PC-9 (cell line): ENCODE measurements at regions not wholly inside any gene's neighbourhood (a gene's known extent, or its start where the extent isn't known, plus 50 kb on each side); places are given as distances from the start of the nearest gene placed in this dataset.

Experiments used
- BruUV-seq: library from RNA; stranded (reverse); fragments of 400-500 nt; replicated peaks from 2 replicates; lab custom pipeline; 2021; lab: Mats Ljungman, UMichigan
- CTCF ChIA-PET: fragments of 300-600 bp; sonication (Branson Sonifier 250); formaldehyde crosslinking; loops from one replicate; lab custom pipeline; 2022; ENCODE audit warnings: antibody characterized with exemption; lab: Charles Lee
- POLR2A ChIA-PET: fragments of 300-600 bp; sonication (Branson Sonifier 250); formaldehyde crosslinking; loops from one replicate; lab custom pipeline; 2022; ENCODE audit warnings: antibody characterized with exemption; ENCODE audit not compliant: unreplicated experiment; lab: Charles Lee
- DNase-seq, 2 experiments: peaks; one replicate each; pipeline versions ENCODE4 v3.0.0 to v3.0.0-alpha.2; 2015 to 2022; ENCODE audit warnings: mixed read lengths in 1 of 2
- H2AFZ ChIP-seq: fragments of 200-600 bp; sonication (generic); 2 replicates; pipeline ENCODE4 v1.8.1; 2017; ENCODE audit warnings: antibody characterized with exemption
- H3F3A ChIP-seq: fragments of 200-600 bp; sonication (generic); 2 replicates; pipeline ENCODE4 v1.8.1; 2017; ENCODE audit warnings: antibody characterized with exemption, mild to moderate bottlenecking, low read depth; ENCODE audit not compliant: insufficient read depth
- H3K27ac ChIP-seq: fragments of 200-600 bp; sonication (generic); 2 replicates; pipeline ENCODE4 v1.6.1; 2016; ENCODE audit warnings: mixed run types
- H3K27me3 ChIP-seq: fragments of 200-600 bp; sonication (generic); 2 replicates; pipeline ENCODE4 v1.6.1; 2016; ENCODE audit warnings: low read depth, mixed run types; ENCODE audit not compliant: insufficient read depth
- H3K36me3 ChIP-seq: fragments of 200-600 bp; sonication (generic); 2 replicates; pipeline ENCODE4 v1.6.1; 2016; ENCODE audit warnings: low read depth, mixed run types
- H3K4me1 ChIP-seq: fragments of 200-600 bp; sonication (generic); replicated peaks from 2 replicates; pipeline ENCODE4 v1.6.1; 2016; ENCODE audit warnings: mixed run types; ENCODE audit not compliant: insufficient read depth
- H3K4me2 ChIP-seq: fragments of 200-600 bp; sonication (generic); 2 replicates; pipeline ENCODE4 v1.6.1; 2017; ENCODE audit warnings: mixed run types
- H3K4me3 ChIP-seq: fragments of 200-600 bp; sonication (generic); 2 replicates; pipeline ENCODE4 v1.6.1; 2016; ENCODE audit warnings: mixed run types
- H3K79me2 ChIP-seq: fragments of 200-600 bp; sonication (generic); 2 replicates; pipeline ENCODE4 v1.6.1; 2017; ENCODE audit warnings: low read depth, mixed run types
- H3K9me2 ChIP-seq: fragments of 200-600 bp; sonication (generic); 2 replicates; pipeline ENCODE4 v1.8.1; 2017; ENCODE audit warnings: mild to moderate bottlenecking; ENCODE audit not compliant: insufficient read depth
- H3K9me3 ChIP-seq: fragments of 200-600 bp; sonication (generic); 2 replicates; pipeline ENCODE4 v1.8.1; 2016; ENCODE audit warnings: low read depth; ENCODE audit not compliant: insufficient read depth
- H4K20me1 ChIP-seq: fragments of 200-600 bp; sonication (generic); 2 replicates; pipeline ENCODE4 v1.8.1; 2017; ENCODE audit not compliant: insufficient read depth
- CTCF ChIP-seq: fragments of 200-600 bp; sonication (generic); conservative IDR thresholded peaks from 2 replicates; pipeline ENCODE4 v1.6.1; 2017; ENCODE audit warnings: mixed run types, antibody characterized with exemption, mild to moderate bottlenecking, moderate library complexity
- EZH2 ChIP-seq: fragments of 200-600 bp; sonication (generic); IDR thresholded peaks from 2 replicates; pipeline ENCODE4 v1.8.0; 2017; ENCODE audit warnings: antibody characterized with exemption, low read depth
- intact Hi-C: fragments of 100-400 bp; cut with micrococcal nuclease; formaldehyde crosslinking; loops from one replicate; pipeline ENCODE4 v1.10.0; 2022; ENCODE audit not compliant: unreplicated experiment

- H3K9me2 ChIP-seq, result no peaks in the 10 kb centered on the region
- H3K9me3 ChIP-seq, result no peaks in the 10 kb centered on the region
- intact Hi-C loops, result no loop called here
- no peak overlapping the region for H2AFZ ChIP-seq
- ChIA-PET POLR2A (no interaction called here), CTCF (no interaction called here)
- no peaks in the 10 kb centered on the region for H3K4me1 ChIP-seq
- no peaks in the 10 kb centered on the region for H4K20me1 ChIP-seq
- H3K4me3 ChIP-seq, result no peak overlapping the region
- H3F3A ChIP-seq, result no peaks in the 10 kb centered on the region
- no peaks in the 10 kb centered on the region for H3K27me3 ChIP-seq
- TF ChIP-seq EZH2, result no peak
- no peak for TF ChIP-seq CTCF
- no peak for DNase-seq
- no peaks in the 10 kb centered on the region for H3K36me3 ChIP-seq
- H3K27ac ChIP-seq, result no peak overlapping the region
- BruUV-seq, result no TSS peak
- H3K79me2 ChIP-seq, result no peaks in the 10 kb centered on the region
- H3K4me2 ChIP-seq, result no peak overlapping the region
Observed at GRCh38 chr11:42901084-42901483, 410.7 kb upstream of the API5 start.

- TF ChIP-seq CTCF (no peak), EZH2 (no peak)
- no peaks in the 10 kb centered on the region for H3K79me2 ChIP-seq
- intact Hi-C loops, result no loop called here
- no peaks in the 10 kb centered on the region for H3K9me3 ChIP-seq
- H2AFZ ChIP-seq, result peak overlapping the region; percentile 75
- no peaks in the 10 kb centered on the region for H3F3A ChIP-seq
- no peaks in the 10 kb centered on the region for H3K9me2 ChIP-seq
- no peak overlapping the region for H3K27ac ChIP-seq
- H3K36me3 ChIP-seq, result no peaks in the 10 kb centered on the region
- BruUV-seq, result no TSS peak
- no peaks in the 10 kb centered on the region for H3K4me1 ChIP-seq
- CTCF ChIA-PET, result no interaction called here
- H4K20me1 ChIP-seq, result no peaks in the 10 kb centered on the region
- peak overlapping the region; percentile 87 for H3K4me2 ChIP-seq
- peak overlapping the region; percentile 50 for H3K4me3 ChIP-seq
- POLR2A ChIA-PET, result no interaction called here
- H3K27me3 ChIP-seq, result no peaks in the 10 kb centered on the region
- no peak for DNase-seq
Observed at GRCh38 chr11:42906226-42906625, 405.6 kb upstream of the API5 start.

- Histone ChIP-seq H3K4me3 (no peak overlapping the region), H3F3A (no peaks in the 10 kb centered on the region), H3K4me2 (no peak overlapping the region), H3K27me3 (no peaks in the 10 kb centered on the region), H3K79me2 (no peaks in the 10 kb centered on the region), H3K4me1 (no peaks in the 10 kb centered on the region), H4K20me1 (peaks cover 6% of the 10 kb centered on the region; the same call in 1 of the 2 replicates), H2AFZ (no peak overlapping the region), H3K36me3 (no peaks in the 10 kb centered on the region), H3K27ac (no peak overlapping the region), H3K9me3 (no peaks in the 10 kb centered on the region), H3K9me2 (no peaks in the 10 kb centered on the region)
- ChIA-PET CTCF (no interaction called here), POLR2A (no interaction called here)
- BruUV-seq, result no TSS peak
- intact Hi-C loops, result no loop called here
- no peak for TF ChIP-seq EZH2
- no peak for TF ChIP-seq CTCF
- DNase-seq, result no peak
Observed at GRCh38 chr11:42913731-42914130, 398.1 kb upstream of the API5 start.
